Left lung (tissue), 4 donors: ENCODE measurements at regions not wholly inside any gene's neighbourhood (a gene's known extent, or its start where the extent isn't known, plus 50 kb on each side); places are given as distances from the start of the nearest gene placed in this dataset.

Experiments
- ATAC-seq: fragments of 200-7000 bp; cut with Tn5 transposase; one replicate; pipeline ENCODE4 v1.9.1; 2020; ENCODE audit warnings: moderate library complexity
- DNase-seq, 4 donors: peaks; one replicate each; pipeline ENCODE4 v3.0.0-alpha.2; 2013 to 2020
- H3K27ac ChIP-seq, 2 donors: fragments of 200-600 bp; sonication (generic) in 1 of 2; one replicate each; pipeline versions ENCODE4 v1.5.0 to v1.8.0; 2020 to 2021
- H3K27me3 ChIP-seq, 2 donors: fragments of 200-600 bp; sonication (generic) in 1 of 2; one replicate each; pipeline versions ENCODE4 v1.5.0 to v1.8.0; 2020 to 2021
- H3K36me3 ChIP-seq, 2 donors: fragments of 200-600 bp; sonication (generic) in 1 of 2; one replicate each; pipeline versions ENCODE4 v1.5.0 to v1.8.0; 2020 to 2021
- H3K4me1 ChIP-seq, 2 donors: fragments of 200-600 bp; one replicate each; pipeline ENCODE4 v1.8.0; 2021
- H3K4me3 ChIP-seq, 2 donors: fragments of 200-600 bp; sonication (generic) in 1 of 2; one replicate each; pipeline versions ENCODE4 v1.5.0 to v1.8.0; 2020 to 2021; ENCODE audit warnings: mild to moderate bottlenecking in 1 of 2
- H3K9me3 ChIP-seq, 2 donors: fragments of 200-600 bp; sonication (generic) in 1 of 2; one replicate each; pipeline versions ENCODE4 v1.5.0 to v1.8.0; 2020 to 2021
- intact Hi-C, 2 donors: fragments of 100-400 bp; cut with DNase I; formaldehyde crosslinking; loops; one replicate each; pipeline versions ENCODE4 v1.11.2 to v1.14.2; 2022
- TF ChIP-seq, protein P1 (sequence below), 2 donors: fragments of 200-600 bp; sonication (generic) in 1 of 2; IDR thresholded peaks; one replicate each; pipeline versions ENCODE4 v1.5.0 to v1.8.0; 2021; ENCODE audit warnings: antibody characterized with exemption in 2 of 2
- donor health status: DM: no; HTN: yes; CAD: no.
- donor health status: DM: no; HTN: no; CAD: no.

DNA sequence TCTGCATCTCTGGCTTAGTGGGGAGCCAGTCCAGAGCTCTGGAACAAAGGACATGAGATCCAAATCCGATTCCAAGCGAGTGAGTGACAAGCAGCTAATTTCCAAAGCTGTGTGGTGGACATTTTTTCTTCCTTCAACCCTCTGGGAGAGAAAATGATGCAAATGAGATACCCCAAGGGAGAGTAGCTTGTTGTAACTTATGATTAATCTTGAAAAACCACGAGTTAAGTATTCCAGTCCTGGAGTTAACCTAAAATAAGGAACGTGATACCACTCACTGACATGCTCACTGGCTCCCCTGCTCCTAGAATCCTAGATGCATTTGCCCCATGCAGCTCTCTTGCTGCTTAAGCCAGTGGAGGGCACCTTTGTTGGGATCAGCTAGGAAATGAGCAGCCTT lies 116.0 kb upstream of the HABP2 start:
- Histone ChIP-seq H3K27me3 (no peaks in the 10 kb centered on the region), H3K4me3 (no peak overlapping the region), H3K9me3 (no peaks in the 10 kb centered on the region), H3K36me3 (no peaks in the 10 kb centered on the region), H3K4me1 (no peaks in the 10 kb centered on the region), H3K27ac (no peak overlapping the region)
- TF ChIP-seq, protein P1, sequence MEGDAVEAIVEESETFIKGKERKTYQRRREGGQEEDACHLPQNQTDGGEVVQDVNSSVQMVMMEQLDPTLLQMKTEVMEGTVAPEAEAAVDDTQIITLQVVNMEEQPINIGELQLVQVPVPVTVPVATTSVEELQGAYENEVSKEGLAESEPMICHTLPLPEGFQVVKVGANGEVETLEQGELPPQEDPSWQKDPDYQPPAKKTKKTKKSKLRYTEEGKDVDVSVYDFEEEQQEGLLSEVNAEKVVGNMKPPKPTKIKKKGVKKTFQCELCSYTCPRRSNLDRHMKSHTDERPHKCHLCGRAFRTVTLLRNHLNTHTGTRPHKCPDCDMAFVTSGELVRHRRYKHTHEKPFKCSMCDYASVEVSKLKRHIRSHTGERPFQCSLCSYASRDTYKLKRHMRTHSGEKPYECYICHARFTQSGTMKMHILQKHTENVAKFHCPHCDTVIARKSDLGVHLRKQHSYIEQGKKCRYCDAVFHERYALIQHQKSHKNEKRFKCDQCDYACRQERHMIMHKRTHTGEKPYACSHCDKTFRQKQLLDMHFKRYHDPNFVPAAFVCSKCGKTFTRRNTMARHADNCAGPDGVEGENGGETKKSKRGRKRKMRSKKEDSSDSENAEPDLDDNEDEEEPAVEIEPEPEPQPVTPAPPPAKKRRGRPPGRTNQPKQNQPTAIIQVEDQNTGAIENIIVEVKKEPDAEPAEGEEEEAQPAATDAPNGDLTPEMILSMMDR (IDR thresholded peaks at IDR 0.05), result no peak
- intact Hi-C loops, result no loop called here
- no peak for ATAC-seq
- no peak for DNase-seq

DNA sequence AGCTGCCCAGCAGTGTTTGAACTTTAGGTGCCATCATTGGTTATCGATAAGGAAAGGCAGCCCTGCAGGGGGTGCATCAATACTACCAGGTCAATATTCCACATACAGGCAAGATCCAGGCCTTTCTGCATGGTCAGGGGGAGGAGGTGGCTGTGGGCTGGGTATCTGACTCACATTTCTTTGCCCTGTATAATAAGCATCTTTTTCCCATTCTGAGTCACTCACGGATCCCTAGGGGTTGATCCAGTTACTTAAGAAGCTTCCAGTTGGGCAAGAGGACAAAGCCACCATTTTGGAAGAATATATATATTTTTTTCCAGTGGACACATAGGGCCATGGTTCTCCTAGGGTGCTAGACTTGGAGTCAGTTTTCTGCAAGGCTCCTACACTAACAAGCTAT lies 114.2 kb upstream of the HABP2 start:
- Histone ChIP-seq H3K4me3 (no peak overlapping the region), H3K27me3 (no peaks in the 10 kb centered on the region), H3K36me3 (no peaks in the 10 kb centered on the region), H3K27ac (no peak overlapping the region), H3K4me1 (no peaks in the 10 kb centered on the region), H3K9me3 (no peaks in the 10 kb centered on the region)
- DNase-seq (no peak), ATAC-seq (no peak)
- TF ChIP-seq, protein P1 (IDR thresholded peaks at IDR 0.05), result no peak
- intact Hi-C loops, result no loop called here

GRCh38 chr10:113441220-113441619 lies 111.6 kb upstream of the HABP2 start:
- Histone ChIP-seq H3K4me3 (no peak overlapping the region), H3K36me3 (no peaks in the 10 kb centered on the region), H3K27me3 (no peaks in the 10 kb centered on the region), H3K27ac (no peak overlapping the region), H3K4me1 (no peaks in the 10 kb centered on the region), H3K9me3 (no peaks in the 10 kb centered on the region)
- peak; percentile 34 for ATAC-seq
- intact Hi-C loops, result no loop called here
- TF ChIP-seq, protein P1 (IDR thresholded peaks at IDR 0.05), result no peak
- no peak for DNase-seq

DNA sequence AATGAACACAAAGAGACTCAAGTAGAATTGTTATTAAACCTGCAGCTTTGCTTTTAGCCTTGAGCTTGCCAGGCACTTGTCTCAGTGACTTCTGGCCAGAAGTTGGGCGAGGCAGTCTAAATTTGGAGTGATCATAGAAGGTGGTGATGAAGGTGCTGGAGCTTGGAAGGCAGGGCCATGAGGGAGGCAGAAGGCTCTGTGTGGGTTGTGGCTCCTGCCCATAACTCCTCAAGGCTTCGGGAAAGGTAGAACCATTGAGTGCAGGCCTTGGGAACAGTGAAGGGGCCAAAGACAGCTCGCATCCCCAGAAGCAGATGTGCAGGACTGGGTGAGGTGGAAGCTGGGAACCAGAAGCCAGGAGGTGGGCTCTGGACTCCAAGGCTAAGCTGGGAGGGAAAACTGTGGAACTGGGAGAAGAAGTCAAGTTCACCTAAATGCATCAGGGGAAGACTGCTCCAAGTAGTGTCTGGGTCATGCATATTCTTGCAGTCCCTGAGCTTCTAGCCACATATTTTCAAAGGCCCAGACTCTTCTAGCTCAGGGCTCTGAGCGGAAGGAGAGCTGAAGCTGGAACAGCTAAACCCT lies 111.1 kb upstream of the HABP2 start:
- no peaks in the 10 kb centered on the region for H3K36me3 ChIP-seq
- TF ChIP-seq, protein P1 (IDR thresholded peaks at IDR 0.05), result no peak
- H3K27ac ChIP-seq, result no peak overlapping the region
- no peaks in the 10 kb centered on the region for H3K4me1 ChIP-seq
- no peaks in the 10 kb centered on the region for H3K9me3 ChIP-seq
- no peak for ATAC-seq
- H3K27me3 ChIP-seq, result no peaks in the 10 kb centered on the region
- no peak overlapping the region for H3K4me3 ChIP-seq
- DNase-seq, result peak in 1 of 4 donors; percentile 18
- intact Hi-C loops, result no loop called here

- no peak overlapping the region for H3K4me3 ChIP-seq
- DNase-seq (no peak), ATAC-seq (no peak)
- no peaks in the 10 kb centered on the region for H3K36me3 ChIP-seq
- TF ChIP-seq, protein P1 (IDR thresholded peaks at IDR 0.05), result no peak
- no peaks in the 10 kb centered on the region for H3K4me1 ChIP-seq
- H3K27me3 ChIP-seq, result no peaks in the 10 kb centered on the region
- no peak overlapping the region for H3K27ac ChIP-seq
- intact Hi-C loops, result no loop called here
- H3K9me3 ChIP-seq, result no peaks in the 10 kb centered on the region
Measured at GRCh38 chr10:113442336-113442735, 110.5 kb upstream of the HABP2 start.
